HEK293 (cell line): ENCODE measurements at regions not wholly inside any gene's neighbourhood (a gene's known extent, or its start where the extent isn't known, plus 50 kb on each side); places are given as distances from the start of the nearest gene placed in this dataset.
"Not testable (repeated sequence)": the region's sequence is repeated elsewhere in the genome, so short reads cannot be mapped to it uniquely, and the experiment has no call there.

Source experiments
- OVOL3 ChIP-seq: fragments of 450-650 bp; formaldehyde crosslinking; IDR thresholded peaks from 2 replicates; pipeline ENCODE4 v1.5.1; 2016; ENCODE audit warnings: missing biosample characterization, missing genetic modification characterization
- SP2 ChIP-seq: fragments of 450-650 bp; formaldehyde crosslinking; IDR thresholded peaks from 2 replicates; pipeline ENCODE4 v1.5.1; 2016; ENCODE audit warnings: missing biosample characterization, missing genetic modification characterization
- TCF7L2 ChIP-seq: IDR thresholded peaks from 2 replicates; pipeline ENCODE4 v1.6.1; 2011; ENCODE audit warnings: low read depth, mild to moderate bottlenecking, inconsistent platforms, low read length, moderate library complexity, borderline replicate concordance
- YY2 ChIP-seq: fragments of 450-650 bp; formaldehyde crosslinking; IDR thresholded peaks from 2 replicates; pipeline ENCODE4 v1.5.1; 2016; ENCODE audit warnings: missing biosample characterization, missing genetic modification characterization
- ZBTB1 ChIP-seq: fragments of 450-650 bp; formaldehyde crosslinking; IDR thresholded peaks from 2 replicates; pipeline ENCODE4 v1.5.1; 2016; ENCODE audit warnings: missing biosample characterization, missing genetic modification characterization
- ZBTB7A ChIP-seq: fragments of 450-650 bp; formaldehyde crosslinking; IDR thresholded peaks from 2 replicates; pipeline ENCODE4 v1.5.1; 2016; ENCODE audit warnings: low read depth, missing biosample characterization, missing genetic modification characterization
- ZNF24 ChIP-seq: fragments of 450-650 bp; formaldehyde crosslinking; IDR thresholded peaks from 2 replicates; pipeline ENCODE4 v1.5.1; 2016; ENCODE audit warnings: missing biosample characterization, missing genetic modification characterization
- ZNF596 ChIP-seq: fragments of 450-650 bp; IDR thresholded peaks from 2 replicates; pipeline ENCODE4 v1.5.0; 2018; ENCODE audit warnings: missing biosample characterization, mild to moderate bottlenecking, missing genetic modification characterization, moderate library complexity
- ZSCAN23 ChIP-seq: fragments of 450-650 bp; formaldehyde crosslinking; IDR thresholded peaks from 2 replicates; pipeline ENCODE4 v1.5.1; 2016; ENCODE audit warnings: missing biosample characterization, missing genetic modification characterization
- TF ChIP-seq, protein P1 (sequence below): fragments of 450-650 bp; formaldehyde crosslinking; IDR thresholded peaks from 2 replicates; pipeline ENCODE4 v1.5.1; 2016; ENCODE audit warnings: missing biosample characterization, missing genetic modification characterization
- TF ChIP-seq, protein P2 (sequence below): fragments of 450-650 bp; formaldehyde crosslinking; IDR thresholded peaks from 2 replicates; pipeline ENCODE4 v1.5.1; 2016; ENCODE audit warnings: missing biosample characterization, missing genetic modification characterization
- TF ChIP-seq, protein P3 (sequence below): fragments of 450-650 bp; formaldehyde crosslinking; IDR thresholded peaks from 2 replicates; pipeline ENCODE4 v1.5.1; 2016; ENCODE audit warnings: missing biosample characterization, missing genetic modification characterization
- TF ChIP-seq, protein P4 (sequence below): fragments of 450-650 bp; formaldehyde crosslinking; IDR thresholded peaks from 2 replicates; pipeline ENCODE4 v1.5.1; 2016; ENCODE audit warnings: missing biosample characterization, missing genetic modification characterization, low read depth
- TF ChIP-seq, protein P5 (sequence below): fragments of 450-650 bp; formaldehyde crosslinking; IDR thresholded peaks from 2 replicates; pipeline ENCODE4 v1.5.1; 2016; ENCODE audit warnings: missing biosample characterization, missing genetic modification characterization

DNA sequence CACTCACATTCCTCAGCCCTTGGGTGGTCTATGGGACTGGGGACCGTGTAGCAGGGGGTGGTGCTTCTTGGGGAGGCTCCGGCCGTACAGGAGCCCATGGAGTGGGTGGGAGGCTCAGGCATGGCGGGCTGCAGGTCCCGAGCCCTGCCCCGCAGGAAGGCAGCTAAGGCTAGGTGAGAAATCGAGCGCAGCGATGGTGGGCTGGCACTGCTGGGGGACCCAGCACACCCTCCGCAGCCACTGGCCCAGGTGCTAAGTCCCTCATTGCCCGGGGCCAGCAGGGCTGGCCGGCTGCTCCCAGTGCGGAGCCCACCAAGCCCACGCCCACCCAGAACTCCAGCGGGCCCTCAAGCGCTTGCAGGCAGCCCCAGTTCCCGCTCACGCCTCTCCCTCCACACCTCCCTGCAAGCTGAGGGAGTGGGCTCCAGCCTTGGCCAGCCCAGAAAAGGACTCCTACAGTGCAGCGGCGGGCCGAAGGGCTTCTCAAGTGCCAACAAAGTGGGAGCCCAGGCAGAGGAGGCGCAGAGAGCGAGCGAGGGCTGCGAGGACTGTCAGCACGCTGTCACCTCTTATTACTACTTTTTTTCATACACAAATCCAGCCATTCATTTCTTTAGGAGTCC lies 613.3 kb upstream of the LUZP2 start:
- TF ChIP-seq ZNF24 (tag by site-specific recombination); SP2 (tag by site-specific recombination); ZBTB7A (tag by site-specific recombination); YY2; ZNF596 (tag by site-specific recombination); ZSCAN23 (tag by site-specific recombination); TCF7L2; OVOL3 (tag by site-specific recombination); ZBTB1 (tag by site-specific recombination): not testable (repeated sequence)
- TF ChIP-seq, protein P1, sequence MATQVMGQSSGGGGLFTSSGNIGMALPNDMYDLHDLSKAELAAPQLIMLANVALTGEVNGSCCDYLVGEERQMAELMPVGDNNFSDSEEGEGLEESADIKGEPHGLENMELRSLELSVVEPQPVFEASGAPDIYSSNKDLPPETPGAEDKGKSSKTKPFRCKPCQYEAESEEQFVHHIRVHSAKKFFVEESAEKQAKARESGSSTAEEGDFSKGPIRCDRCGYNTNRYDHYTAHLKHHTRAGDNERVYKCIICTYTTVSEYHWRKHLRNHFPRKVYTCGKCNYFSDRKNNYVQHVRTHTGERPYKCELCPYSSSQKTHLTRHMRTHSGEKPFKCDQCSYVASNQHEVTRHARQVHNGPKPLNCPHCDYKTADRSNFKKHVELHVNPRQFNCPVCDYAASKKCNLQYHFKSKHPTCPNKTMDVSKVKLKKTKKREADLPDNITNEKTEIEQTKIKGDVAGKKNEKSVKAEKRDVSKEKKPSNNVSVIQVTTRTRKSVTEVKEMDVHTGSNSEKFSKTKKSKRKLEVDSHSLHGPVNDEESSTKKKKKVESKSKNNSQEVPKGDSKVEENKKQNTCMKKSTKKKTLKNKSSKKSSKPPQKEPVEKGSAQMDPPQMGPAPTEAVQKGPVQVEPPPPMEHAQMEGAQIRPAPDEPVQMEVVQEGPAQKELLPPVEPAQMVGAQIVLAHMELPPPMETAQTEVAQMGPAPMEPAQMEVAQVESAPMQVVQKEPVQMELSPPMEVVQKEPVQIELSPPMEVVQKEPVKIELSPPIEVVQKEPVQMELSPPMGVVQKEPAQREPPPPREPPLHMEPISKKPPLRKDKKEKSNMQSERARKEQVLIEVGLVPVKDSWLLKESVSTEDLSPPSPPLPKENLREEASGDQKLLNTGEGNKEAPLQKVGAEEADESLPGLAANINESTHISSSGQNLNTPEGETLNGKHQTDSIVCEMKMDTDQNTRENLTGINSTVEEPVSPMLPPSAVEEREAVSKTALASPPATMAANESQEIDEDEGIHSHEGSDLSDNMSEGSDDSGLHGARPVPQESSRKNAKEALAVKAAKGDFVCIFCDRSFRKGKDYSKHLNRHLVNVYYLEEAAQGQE, result not testable (repeated sequence)
- TF ChIP-seq, protein P2, sequence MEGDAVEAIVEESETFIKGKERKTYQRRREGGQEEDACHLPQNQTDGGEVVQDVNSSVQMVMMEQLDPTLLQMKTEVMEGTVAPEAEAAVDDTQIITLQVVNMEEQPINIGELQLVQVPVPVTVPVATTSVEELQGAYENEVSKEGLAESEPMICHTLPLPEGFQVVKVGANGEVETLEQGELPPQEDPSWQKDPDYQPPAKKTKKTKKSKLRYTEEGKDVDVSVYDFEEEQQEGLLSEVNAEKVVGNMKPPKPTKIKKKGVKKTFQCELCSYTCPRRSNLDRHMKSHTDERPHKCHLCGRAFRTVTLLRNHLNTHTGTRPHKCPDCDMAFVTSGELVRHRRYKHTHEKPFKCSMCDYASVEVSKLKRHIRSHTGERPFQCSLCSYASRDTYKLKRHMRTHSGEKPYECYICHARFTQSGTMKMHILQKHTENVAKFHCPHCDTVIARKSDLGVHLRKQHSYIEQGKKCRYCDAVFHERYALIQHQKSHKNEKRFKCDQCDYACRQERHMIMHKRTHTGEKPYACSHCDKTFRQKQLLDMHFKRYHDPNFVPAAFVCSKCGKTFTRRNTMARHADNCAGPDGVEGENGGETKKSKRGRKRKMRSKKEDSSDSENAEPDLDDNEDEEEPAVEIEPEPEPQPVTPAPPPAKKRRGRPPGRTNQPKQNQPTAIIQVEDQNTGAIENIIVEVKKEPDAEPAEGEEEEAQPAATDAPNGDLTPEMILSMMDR (tag by site-specific recombination), result not testable (repeated sequence)
- TF ChIP-seq, protein P3, sequence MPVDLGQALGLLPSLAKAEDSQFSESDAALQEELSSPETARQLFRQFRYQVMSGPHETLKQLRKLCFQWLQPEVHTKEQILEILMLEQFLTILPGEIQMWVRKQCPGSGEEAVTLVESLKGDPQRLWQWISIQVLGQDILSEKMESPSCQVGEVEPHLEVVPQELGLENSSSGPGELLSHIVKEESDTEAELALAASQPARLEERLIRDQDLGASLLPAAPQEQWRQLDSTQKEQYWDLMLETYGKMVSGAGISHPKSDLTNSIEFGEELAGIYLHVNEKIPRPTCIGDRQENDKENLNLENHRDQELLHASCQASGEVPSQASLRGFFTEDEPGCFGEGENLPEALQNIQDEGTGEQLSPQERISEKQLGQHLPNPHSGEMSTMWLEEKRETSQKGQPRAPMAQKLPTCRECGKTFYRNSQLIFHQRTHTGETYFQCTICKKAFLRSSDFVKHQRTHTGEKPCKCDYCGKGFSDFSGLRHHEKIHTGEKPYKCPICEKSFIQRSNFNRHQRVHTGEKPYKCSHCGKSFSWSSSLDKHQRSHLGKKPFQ, result not testable (repeated sequence)
- TF ChIP-seq, protein P4, sequence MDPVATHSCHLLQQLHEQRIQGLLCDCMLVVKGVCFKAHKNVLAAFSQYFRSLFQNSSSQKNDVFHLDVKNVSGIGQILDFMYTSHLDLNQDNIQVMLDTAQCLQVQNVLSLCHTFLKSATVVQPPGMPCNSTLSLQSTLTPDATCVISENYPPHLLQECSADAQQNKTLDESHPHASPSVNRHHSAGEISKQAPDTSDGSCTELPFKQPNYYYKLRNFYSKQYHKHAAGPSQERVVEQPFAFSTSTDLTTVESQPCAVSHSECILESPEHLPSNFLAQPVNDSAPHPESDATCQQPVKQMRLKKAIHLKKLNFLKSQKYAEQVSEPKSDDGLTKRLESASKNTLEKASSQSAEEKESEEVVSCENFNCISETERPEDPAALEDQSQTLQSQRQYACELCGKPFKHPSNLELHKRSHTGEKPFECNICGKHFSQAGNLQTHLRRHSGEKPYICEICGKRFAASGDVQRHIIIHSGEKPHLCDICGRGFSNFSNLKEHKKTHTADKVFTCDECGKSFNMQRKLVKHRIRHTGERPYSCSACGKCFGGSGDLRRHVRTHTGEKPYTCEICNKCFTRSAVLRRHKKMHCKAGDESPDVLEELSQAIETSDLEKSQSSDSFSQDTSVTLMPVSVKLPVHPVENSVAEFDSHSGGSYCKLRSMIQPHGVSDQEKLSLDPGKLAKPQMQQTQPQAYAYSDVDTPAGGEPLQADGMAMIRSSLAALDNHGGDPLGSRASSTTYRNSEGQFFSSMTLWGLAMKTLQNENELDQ (tag by site-specific recombination), result not testable (repeated sequence)
- TF ChIP-seq, protein P5, sequence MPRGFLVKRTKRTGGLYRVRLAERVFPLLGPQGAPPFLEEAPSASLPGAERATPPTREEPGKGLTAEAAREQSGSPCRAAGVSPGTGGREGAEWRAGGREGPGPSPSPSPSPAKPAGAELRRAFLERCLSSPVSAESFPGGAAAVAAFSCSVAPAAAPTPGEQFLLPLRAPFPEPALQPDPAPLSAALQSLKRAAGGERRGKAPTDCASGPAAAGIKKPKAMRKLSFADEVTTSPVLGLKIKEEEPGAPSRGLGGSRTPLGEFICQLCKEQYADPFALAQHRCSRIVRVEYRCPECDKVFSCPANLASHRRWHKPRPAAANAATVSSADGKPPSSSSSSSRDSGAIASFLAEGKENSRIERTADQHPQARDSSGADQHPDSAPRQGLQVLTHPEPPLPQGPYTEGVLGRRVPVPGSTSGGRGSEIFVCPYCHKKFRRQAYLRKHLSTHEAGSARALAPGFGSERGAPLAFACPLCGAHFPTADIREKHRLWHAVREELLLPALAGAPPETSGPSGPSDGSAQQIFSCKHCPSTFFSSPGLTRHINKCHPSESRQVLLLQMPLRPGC (tag by site-specific recombination), result not testable (repeated sequence)
